GM12874 (cell line): ENCODE measurements at regions not wholly inside any gene's neighbourhood (a gene's known extent, or its start where the extent isn't known, plus 50 kb on each side); places are given as distances from the start of the nearest gene placed in this dataset.

Source experiments
- TF ChIP-seq, protein P1 (sequence below): IDR thresholded peaks from 2 replicates; pipeline ENCODE4 v1.5.1; 2011; ENCODE audit warnings: low read depth, mild to moderate bottlenecking, control low read depth, low read length, moderate library complexity; ENCODE audit not compliant: insufficient read depth

DNA sequence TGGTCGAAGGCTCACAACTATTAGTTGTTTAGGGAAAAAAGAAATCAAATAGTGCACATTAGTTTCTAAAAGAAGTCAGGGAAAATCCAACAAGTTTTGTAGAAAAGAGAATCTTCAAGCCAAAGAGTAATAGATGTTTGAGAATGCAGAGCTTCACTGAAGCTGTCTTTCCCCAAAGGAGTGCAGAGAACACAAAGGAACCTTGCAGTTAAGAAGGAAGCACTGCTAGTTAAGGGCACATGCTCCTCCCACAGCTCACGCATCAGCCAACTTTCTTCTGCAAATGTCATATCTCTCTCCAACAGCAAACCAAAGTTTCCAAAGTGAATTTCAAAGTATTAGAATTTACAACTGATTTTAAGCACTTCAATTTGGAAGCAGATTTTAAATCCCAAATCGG lies 116.4 kb upstream of the FST start:
- TF ChIP-seq, protein P1, sequence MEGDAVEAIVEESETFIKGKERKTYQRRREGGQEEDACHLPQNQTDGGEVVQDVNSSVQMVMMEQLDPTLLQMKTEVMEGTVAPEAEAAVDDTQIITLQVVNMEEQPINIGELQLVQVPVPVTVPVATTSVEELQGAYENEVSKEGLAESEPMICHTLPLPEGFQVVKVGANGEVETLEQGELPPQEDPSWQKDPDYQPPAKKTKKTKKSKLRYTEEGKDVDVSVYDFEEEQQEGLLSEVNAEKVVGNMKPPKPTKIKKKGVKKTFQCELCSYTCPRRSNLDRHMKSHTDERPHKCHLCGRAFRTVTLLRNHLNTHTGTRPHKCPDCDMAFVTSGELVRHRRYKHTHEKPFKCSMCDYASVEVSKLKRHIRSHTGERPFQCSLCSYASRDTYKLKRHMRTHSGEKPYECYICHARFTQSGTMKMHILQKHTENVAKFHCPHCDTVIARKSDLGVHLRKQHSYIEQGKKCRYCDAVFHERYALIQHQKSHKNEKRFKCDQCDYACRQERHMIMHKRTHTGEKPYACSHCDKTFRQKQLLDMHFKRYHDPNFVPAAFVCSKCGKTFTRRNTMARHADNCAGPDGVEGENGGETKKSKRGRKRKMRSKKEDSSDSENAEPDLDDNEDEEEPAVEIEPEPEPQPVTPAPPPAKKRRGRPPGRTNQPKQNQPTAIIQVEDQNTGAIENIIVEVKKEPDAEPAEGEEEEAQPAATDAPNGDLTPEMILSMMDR: no peak

DNA sequence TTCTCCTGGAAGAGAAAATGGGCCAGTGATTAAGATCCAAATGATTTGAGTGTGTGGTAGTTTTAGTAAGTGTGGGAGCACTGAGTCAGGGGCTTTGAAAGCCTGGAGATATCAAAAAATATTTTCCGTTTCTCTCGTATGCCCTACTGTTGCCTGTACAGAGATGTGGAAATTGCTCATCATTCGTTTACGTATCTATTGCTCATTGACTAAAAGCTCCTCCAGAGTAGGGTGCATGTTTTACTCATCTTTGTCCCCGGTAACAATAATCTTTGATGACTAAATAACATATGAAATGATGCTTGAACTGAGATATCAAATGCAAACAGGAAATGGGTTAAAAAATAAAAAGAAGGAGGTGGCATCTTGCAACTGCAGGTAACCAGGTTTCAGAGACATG lies 114.2 kb upstream of the FST start:
- TF ChIP-seq, protein P1: no peak

DNA sequence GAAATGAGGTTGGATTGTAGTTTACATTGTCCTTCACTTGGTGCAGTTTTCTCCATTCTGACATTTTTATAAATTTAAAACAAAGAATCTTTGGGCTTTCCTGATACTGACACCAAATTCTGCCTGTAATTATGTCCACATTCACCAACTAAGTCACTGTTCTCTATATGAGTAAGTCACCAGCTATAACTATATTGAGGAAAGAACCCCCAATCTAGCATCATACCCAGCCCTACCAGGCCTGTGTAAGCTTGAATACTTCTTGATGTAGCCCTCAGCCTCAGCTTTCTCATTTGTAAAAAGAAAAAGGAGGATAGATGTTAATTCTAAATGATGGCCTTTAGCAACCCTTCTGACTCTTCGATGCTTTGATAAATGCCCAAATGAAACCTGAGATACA lies 112.7 kb upstream of the FST start:
- TF ChIP-seq, protein P1: no peak

DNA sequence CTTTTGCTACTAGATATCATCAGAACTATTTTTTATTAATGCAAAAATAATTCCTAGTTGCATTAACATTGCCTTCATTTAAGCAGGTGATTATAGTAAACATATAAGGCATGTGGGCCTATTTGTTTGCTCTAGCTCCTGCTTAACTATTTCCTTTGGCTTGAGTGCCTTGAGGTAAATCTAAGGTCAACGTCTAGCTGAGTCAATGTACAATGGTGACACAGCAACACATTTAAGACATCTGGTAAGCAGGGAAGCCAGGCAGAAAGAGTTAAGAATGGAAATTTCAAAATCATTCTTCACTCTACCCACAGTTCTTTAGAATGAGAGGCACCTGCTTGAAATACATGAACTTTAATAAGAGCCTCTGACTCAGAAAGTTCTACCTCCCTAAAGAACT lies 111.9 kb upstream of the FST start:
- TF ChIP-seq, protein P1: no peak

DNA sequence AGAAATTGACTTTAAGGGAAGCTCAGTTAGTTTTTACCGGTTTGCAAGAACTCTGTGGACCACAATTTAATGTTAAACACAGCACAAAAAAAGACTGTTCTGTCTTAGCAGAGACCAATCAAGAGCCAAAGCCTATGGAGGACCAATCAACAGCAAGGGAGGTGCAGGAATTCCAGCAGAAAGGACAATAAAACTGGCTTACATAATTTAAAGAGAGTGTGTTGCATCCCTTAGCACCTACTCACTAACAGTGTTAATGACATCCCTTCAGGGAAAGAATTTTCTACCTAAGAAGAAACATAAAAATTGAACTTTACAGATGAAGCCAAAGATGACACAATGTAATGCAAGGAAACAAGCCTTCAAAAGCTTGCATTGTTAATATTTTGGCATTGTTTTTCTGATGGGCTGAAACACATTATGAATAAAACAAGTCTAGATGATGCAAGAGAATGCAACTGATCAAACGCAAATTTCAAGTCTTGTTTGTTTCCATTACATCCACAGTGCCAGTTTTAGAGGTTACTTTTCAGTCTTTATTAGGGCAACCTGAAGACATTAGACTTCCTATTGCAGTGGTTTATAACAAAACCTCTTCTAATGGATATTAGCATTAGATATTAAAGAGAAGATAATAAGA lies 111.3 kb upstream of the FST start:
- TF ChIP-seq, protein P1: no peak

DNA sequence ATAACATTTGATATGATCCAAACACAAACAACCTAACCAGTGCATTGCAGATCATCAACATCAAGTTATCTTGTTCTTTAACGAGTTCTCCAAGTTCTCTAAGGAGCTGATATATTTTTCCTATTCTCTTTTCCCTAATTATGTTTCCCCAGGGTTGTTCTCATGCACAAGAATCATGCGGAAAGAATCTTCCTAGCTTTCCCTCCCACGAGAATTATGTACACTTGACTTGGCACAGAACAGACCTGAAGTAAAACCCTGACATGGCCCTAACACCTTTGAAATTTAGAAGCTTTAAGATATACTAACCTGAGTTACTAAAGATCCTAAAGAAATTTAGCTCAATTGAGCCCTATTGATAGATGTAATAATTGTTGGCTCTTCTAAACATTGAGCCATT lies 110.7 kb upstream of the FST start:
- TF ChIP-seq, protein P1: no peak

DNA sequence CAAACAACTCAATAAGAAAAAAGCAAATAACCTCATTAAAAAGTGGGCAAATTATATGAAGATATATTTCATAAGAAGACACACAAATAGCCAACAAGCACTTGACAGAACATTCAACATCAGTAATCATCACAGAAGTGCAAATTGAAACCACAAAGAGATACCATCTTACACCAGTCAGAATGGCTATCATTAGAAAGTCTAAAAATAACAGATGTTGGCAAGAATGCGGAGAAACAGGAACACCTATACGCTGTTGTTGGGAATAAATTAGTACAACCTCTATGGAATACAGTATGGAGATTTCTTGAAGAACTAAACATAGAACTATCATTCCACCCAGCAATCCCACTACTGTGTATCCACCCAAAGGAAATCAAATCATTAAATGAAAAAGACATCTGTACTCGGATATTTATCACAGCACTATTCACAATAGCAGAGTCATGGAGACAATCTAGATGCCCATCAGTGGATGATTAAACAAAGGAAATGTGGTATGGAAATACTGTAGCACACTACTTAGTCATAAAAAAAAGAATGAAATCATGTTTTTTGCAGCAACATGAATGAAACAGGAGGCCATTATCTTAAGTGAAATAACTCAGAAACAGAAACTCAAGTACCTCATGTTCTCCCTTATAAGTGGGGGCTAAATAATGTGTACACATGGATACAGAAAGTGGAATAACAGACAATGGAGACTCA lies 106.8 kb upstream of the FST start:
- TF ChIP-seq, protein P1: no peak
